ENCODE measurements at regions not wholly inside any gene's neighbourhood (a gene's known extent, or its start where the extent isn't known, plus 50 kb on each side); places are given as distances from the start of the nearest gene placed in this dataset.

DNA sequence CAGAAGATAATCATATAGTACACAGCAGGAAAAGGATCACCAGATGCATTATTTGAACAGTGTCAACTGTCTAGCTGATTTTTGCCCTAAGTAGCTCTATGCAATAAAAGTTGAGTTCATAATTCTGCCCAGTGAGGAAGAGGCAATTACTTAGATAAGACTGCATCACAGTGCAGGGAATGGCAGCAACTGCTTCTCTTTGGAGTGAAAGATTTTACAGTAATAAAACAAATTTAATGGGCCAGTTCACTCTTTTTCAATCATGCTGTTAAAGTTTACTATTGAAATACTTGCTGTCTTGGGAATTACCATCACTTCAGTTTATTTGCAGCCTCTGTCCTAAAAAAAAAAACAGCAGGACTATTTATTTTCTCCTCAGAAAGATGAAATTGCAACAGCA, 907.9 kb downstream of the ANKRD7 start:
- no peak overlapping the region for H3K4me3 ChIP-seq (ENCODE audit: control insufficient read depth, low read depth, low read length)
- DNase-seq (ENCODE audit: low read depth): no peak
- TF ChIP-seq, protein P1, sequence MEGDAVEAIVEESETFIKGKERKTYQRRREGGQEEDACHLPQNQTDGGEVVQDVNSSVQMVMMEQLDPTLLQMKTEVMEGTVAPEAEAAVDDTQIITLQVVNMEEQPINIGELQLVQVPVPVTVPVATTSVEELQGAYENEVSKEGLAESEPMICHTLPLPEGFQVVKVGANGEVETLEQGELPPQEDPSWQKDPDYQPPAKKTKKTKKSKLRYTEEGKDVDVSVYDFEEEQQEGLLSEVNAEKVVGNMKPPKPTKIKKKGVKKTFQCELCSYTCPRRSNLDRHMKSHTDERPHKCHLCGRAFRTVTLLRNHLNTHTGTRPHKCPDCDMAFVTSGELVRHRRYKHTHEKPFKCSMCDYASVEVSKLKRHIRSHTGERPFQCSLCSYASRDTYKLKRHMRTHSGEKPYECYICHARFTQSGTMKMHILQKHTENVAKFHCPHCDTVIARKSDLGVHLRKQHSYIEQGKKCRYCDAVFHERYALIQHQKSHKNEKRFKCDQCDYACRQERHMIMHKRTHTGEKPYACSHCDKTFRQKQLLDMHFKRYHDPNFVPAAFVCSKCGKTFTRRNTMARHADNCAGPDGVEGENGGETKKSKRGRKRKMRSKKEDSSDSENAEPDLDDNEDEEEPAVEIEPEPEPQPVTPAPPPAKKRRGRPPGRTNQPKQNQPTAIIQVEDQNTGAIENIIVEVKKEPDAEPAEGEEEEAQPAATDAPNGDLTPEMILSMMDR (conservative IDR thresholded peaks at IDR 0.05; ENCODE audit: control insufficient read depth, insufficient read depth, low read depth, low read length): no peak

DNA sequence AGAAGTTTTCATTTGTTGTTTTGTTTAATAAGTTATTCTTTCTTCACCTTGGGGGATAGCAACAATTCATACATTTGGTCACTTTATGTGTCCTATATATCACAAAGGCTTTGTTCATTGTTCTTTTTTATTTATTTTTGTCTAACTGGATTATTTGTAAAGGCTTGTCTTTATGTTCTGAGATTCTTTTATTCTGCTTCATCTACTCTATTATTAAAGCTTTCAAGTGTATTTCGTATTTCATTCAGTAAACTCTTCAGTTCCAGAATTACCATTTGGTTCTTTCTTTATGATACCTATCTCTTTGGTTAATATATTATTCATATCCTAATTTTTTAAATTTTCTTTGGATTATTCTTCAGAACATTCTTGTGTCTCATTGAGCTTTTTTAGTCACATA, 942.9 kb downstream of the ANKRD7 start:
- H3K4me3 ChIP-seq (ENCODE audit: control insufficient read depth, low read depth, low read length): no peak overlapping the region
- no peak for DNase-seq (ENCODE audit: low read depth)
- TF ChIP-seq, protein P1 (conservative IDR thresholded peaks at IDR 0.05; ENCODE audit: control insufficient read depth, insufficient read depth, low read depth, low read length): no peak

DNA sequence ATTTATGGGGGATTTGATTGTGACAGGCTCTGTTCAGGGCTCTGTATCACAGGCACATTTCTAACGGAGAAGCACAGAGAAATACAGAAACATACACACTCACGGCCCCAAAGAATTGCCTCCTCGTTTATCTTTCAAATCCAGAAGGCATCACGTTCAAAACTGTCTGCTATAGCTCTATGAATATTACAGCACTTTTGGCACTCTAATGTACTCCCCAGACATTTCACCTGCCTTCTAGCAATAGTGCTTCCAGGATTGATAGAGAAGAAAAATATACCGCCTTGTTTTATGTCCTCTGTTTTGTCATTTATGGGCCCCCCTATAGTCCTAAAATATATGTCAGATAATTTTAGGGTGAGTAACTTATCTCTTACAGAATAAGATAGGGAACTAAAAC, 947.5 kb downstream of the ANKRD7 start:
- DNase-seq (ENCODE audit: low read depth): no peak
- TF ChIP-seq, protein P1 (conservative IDR thresholded peaks at IDR 0.05; ENCODE audit: control insufficient read depth, insufficient read depth, low read depth, low read length): no peak
- no peak overlapping the region for H3K4me3 ChIP-seq (ENCODE audit: control insufficient read depth, low read depth, low read length)

DNA sequence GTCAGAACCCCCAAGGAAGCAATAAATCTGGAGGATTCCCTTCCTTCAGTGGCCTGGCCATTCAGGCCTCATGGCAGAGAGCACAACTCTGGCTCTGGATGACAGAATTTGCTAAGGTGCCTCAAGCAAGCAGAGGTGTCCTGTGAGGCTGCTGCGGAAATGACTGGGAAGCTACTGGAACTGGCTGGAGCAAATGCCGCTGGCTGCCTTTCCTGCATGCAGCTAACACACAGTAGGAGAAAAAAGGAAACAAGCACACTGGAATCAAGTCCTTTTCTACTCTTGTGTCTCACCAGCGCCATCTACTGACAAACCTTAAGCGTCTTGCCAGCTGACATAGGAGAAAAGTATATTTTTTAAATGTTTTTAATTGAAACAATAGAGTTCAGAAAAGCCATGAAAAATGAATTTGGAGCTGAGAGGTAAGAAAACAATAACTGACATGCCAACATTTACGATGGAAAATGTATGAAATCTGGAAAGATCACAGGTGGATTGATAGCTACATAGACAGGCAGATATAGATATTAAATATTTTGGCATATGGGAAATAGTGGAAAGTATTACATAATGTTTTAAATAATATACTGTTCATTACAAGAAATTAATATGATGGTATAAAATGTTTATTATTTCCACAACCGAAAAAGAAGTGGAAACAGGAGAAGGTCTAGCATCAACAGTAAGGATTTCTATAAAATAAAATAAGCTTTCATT, 951.6 kb downstream of the ANKRD7 start:
- peak; percentile 74 for DNase-seq (ENCODE audit: low read depth)
- no peak overlapping the region for H3K4me3 ChIP-seq (ENCODE audit: control insufficient read depth, low read depth, low read length)
- TF ChIP-seq, protein P1 (conservative IDR thresholded peaks at IDR 0.05; ENCODE audit: control insufficient read depth, insufficient read depth, low read depth, low read length): peak; percentile 75

DNA sequence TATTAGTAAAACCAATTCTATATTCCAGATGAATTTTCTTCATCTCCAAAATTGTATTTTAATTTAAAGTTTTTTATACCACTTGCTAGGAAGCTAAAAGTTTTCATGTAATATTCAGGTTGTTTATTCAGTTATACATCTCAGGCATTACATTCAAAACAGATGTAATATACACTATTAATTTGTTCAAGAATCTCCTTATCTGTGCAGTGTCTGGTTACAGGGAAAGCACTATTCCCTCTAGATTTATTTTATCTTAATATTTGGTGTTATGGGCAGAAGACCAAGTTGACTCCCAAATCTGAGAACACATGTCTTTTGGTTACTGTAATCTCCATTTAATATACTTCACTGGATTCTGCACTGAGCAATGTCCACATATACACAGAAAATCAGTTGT, 953.4 kb downstream of the ANKRD7 start:
- DNase-seq (ENCODE audit: low read depth): no peak
- H3K4me3 ChIP-seq (ENCODE audit: control insufficient read depth, low read depth, low read length): no peak overlapping the region
- TF ChIP-seq, protein P1 (conservative IDR thresholded peaks at IDR 0.05; ENCODE audit: control insufficient read depth, insufficient read depth, low read depth, low read length): no peak

DNA sequence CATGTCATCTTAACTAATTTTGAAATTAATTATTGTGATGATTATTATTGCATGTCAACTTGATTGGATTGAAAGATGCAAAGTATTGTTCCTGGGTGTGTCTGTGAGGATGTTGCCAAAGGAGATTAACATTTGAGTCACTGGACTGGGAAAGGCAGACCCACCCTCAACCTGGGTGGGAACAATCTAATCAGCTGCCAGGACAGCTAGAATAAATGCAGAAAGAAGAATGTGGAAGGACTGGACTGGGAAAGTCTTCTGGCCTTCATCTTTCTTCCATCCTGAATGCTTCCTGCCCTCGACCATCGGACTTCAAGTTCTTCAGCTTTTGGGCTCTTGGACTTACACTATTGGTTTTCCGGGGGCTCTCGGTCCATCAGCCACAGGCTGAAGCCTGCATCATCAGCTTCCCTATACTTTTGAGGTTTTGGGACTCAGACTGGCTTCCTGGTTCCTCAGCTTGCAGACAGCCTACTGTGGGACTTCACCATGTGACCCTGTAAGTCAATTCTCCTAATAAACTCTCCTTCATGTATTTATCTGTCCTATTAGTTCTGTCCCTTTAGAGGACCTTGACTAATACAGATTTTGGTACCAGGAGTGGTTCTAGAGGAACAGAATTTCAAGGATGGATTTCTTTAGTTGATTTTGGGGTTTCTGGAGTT, 959.8 kb downstream of the ANKRD7 start:
- H3K4me3 ChIP-seq (ENCODE audit: control insufficient read depth, low read depth, low read length): no peak overlapping the region
- TF ChIP-seq, protein P1 (conservative IDR thresholded peaks at IDR 0.05; ENCODE audit: control insufficient read depth, insufficient read depth, low read depth, low read length): no peak
- no peak for DNase-seq (ENCODE audit: low read depth)

All from fibroblast of mammary gland (primary cell).